ENCODE measurements at regions not wholly inside any gene's neighbourhood (a gene's known extent, or its start where the extent isn't known, plus 50 kb on each side); places are given as distances from the start of the nearest gene placed in this dataset.

DNA sequence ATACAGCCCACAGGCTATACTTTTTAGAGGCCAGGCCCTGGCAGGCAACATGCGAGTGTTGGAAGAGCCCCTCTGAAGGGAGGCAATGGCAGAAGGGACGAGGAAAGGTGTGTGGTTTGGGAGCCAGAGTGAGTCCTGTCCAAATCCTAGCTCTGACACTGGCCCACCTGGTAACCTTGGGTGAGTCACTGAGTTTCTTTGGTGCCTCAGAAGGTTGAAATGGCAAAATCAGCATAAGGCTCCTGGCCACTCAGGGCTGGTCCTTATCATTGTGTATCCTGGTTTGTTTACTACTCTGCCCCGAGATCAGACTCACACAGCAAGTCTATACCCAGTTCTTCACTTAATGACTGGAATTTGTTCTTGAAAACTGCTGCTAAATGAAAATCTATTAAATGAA, 71.4 kb upstream of the TLE3 start:
- TF ChIP-seq, protein P1, sequence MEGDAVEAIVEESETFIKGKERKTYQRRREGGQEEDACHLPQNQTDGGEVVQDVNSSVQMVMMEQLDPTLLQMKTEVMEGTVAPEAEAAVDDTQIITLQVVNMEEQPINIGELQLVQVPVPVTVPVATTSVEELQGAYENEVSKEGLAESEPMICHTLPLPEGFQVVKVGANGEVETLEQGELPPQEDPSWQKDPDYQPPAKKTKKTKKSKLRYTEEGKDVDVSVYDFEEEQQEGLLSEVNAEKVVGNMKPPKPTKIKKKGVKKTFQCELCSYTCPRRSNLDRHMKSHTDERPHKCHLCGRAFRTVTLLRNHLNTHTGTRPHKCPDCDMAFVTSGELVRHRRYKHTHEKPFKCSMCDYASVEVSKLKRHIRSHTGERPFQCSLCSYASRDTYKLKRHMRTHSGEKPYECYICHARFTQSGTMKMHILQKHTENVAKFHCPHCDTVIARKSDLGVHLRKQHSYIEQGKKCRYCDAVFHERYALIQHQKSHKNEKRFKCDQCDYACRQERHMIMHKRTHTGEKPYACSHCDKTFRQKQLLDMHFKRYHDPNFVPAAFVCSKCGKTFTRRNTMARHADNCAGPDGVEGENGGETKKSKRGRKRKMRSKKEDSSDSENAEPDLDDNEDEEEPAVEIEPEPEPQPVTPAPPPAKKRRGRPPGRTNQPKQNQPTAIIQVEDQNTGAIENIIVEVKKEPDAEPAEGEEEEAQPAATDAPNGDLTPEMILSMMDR (IDR thresholded peaks at IDR 0.05) = no peak
- TF ChIP-seq POLR2A (IDR thresholded peaks at IDR 0.05) = no peak
